ENCODE measurements at regions not wholly inside any gene's neighbourhood (a gene's known extent, or its start where the extent isn't known, plus 50 kb on each side); places are given as distances from the start of the nearest gene placed in this dataset.

GRCh38 chr5:123856766-123857165 lies 344.8 kb downstream of the CSNK1G3 start:
- TF ChIP-seq TAF1 (conservative IDR thresholded peaks at IDR 0.05) (no peak), RXRA (IDR thresholded peaks at IDR 0.05) (no peak), RAD21 (IDR thresholded peaks at IDR 0.05) (no peak), EGR1 (IDR thresholded peaks at IDR 0.05; ENCODE audit: low read depth in 2 of 2) (no peak), YY1 (IDR thresholded peaks at IDR 0.05) (no peak), ATF3 (IDR thresholded peaks at IDR 0.05) (no peak), SP1 (IDR thresholded peaks at IDR 0.05) (no peak), HNF4G (IDR thresholded peaks at IDR 0.05) (no peak), MAX (IDR thresholded peaks at IDR 0.05) (no peak), ZBTB33 (IDR thresholded peaks at IDR 0.05) (no peak), NR2F2 (IDR thresholded peaks at IDR 0.05) (no peak), GABPA (IDR thresholded peaks at IDR 0.05 in 1 of 2, conservative IDR thresholded peaks at IDR 0.05 in 1 of 2) (no peak)
- TF ChIP-seq, protein P1, sequence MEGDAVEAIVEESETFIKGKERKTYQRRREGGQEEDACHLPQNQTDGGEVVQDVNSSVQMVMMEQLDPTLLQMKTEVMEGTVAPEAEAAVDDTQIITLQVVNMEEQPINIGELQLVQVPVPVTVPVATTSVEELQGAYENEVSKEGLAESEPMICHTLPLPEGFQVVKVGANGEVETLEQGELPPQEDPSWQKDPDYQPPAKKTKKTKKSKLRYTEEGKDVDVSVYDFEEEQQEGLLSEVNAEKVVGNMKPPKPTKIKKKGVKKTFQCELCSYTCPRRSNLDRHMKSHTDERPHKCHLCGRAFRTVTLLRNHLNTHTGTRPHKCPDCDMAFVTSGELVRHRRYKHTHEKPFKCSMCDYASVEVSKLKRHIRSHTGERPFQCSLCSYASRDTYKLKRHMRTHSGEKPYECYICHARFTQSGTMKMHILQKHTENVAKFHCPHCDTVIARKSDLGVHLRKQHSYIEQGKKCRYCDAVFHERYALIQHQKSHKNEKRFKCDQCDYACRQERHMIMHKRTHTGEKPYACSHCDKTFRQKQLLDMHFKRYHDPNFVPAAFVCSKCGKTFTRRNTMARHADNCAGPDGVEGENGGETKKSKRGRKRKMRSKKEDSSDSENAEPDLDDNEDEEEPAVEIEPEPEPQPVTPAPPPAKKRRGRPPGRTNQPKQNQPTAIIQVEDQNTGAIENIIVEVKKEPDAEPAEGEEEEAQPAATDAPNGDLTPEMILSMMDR (IDR thresholded peaks at IDR 0.05; ENCODE audit: low read depth, low read length, missing input control), result no peak
- TF ChIP-seq, protein P2, sequence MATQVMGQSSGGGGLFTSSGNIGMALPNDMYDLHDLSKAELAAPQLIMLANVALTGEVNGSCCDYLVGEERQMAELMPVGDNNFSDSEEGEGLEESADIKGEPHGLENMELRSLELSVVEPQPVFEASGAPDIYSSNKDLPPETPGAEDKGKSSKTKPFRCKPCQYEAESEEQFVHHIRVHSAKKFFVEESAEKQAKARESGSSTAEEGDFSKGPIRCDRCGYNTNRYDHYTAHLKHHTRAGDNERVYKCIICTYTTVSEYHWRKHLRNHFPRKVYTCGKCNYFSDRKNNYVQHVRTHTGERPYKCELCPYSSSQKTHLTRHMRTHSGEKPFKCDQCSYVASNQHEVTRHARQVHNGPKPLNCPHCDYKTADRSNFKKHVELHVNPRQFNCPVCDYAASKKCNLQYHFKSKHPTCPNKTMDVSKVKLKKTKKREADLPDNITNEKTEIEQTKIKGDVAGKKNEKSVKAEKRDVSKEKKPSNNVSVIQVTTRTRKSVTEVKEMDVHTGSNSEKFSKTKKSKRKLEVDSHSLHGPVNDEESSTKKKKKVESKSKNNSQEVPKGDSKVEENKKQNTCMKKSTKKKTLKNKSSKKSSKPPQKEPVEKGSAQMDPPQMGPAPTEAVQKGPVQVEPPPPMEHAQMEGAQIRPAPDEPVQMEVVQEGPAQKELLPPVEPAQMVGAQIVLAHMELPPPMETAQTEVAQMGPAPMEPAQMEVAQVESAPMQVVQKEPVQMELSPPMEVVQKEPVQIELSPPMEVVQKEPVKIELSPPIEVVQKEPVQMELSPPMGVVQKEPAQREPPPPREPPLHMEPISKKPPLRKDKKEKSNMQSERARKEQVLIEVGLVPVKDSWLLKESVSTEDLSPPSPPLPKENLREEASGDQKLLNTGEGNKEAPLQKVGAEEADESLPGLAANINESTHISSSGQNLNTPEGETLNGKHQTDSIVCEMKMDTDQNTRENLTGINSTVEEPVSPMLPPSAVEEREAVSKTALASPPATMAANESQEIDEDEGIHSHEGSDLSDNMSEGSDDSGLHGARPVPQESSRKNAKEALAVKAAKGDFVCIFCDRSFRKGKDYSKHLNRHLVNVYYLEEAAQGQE (IDR thresholded peaks at IDR 0.05), result no peak
